K562 (cell line): ENCODE measurements at regions not wholly inside any gene's neighbourhood (a gene's known extent, or its start where the extent isn't known, plus 50 kb on each side); places are given as distances from the start of the nearest gene placed in this dataset.

ENCODE experiments used
- ARID1B ChIP-seq: fragments of 450-650 bp; IDR thresholded peaks from 2 replicates; pipeline ENCODE4 v1.6.1; 2016; ENCODE audit warnings: antibody characterized with exemption, mild to moderate bottlenecking, inconsistent platforms
- CCAR2 ChIP-seq: fragments of 200-400 bp; formaldehyde crosslinking; IDR thresholded peaks from 2 replicates; pipeline ENCODE4 v1.6.1; 2017; ENCODE audit warnings: mild to moderate bottlenecking, low read depth, low read length
- FOXK1 ChIP-seq: sonication (generic); formaldehyde crosslinking; IDR thresholded peaks from 2 replicates; pipeline ENCODE4 v1.8.0; 2022; ENCODE audit warnings: missing genetic modification reagents, mild to moderate bottlenecking, borderline replicate concordance
- MAFK ChIP-seq: IDR thresholded peaks from 2 replicates; pipeline ENCODE4 v1.6.1; 2011; ENCODE audit warnings: low read length, improper control_type of control experiment
- PTTG1 ChIP-seq: fragments of 450-650 bp; IDR thresholded peaks from 2 replicates; pipeline ENCODE4 v1.6.1; 2016; ENCODE audit warnings: low read depth, mild to moderate bottlenecking, missing genetic modification characterization, missing compliant biosample characterization
- SMAD4 ChIP-seq: fragments of 250-450 bp; sonication (Bioruptor Pico); conservative IDR thresholded peaks from 2 replicates; pipeline ENCODE4 v1.8.0; 2021; ENCODE audit warnings: inconsistent platforms, mild to moderate bottlenecking, moderate library complexity
- ZFX ChIP-seq: sonication (generic); formaldehyde crosslinking; IDR thresholded peaks from 2 replicates; pipeline ENCODE4 v1.8.0; 2022; ENCODE audit warnings: mild to moderate bottlenecking, missing genetic modification reagents, moderate library complexity
- ZNF583 ChIP-seq: fragments of 250-450 bp; sonication (Bioruptor Pico); IDR thresholded peaks from 2 replicates; pipeline ENCODE4 v1.4.0; 2020
- TF ChIP-seq, protein P1 (sequence below): fragments of 200-800 bp; sonication (Bioruptor generic); IDR thresholded peaks from 2 replicates; pipeline ENCODE4 v1.6.1; 2016; ENCODE audit warnings: missing genetic modification characterization, missing compliant biosample characterization
- TF ChIP-seq, protein P2 (sequence below): sonication (generic); formaldehyde crosslinking; IDR thresholded peaks from 2 replicates; pipeline ENCODE4 v1.5.0; 2020; ENCODE audit warnings: missing genetic modification reagents
- TF ChIP-seq, protein P3 (sequence below): fragments of 250-450 bp; sonication (Bioruptor Pico); IDR thresholded peaks from 2 replicates; pipeline ENCODE4 v1.5.0; 2020; ENCODE audit warnings: mild to moderate bottlenecking, borderline replicate concordance

DNA sequence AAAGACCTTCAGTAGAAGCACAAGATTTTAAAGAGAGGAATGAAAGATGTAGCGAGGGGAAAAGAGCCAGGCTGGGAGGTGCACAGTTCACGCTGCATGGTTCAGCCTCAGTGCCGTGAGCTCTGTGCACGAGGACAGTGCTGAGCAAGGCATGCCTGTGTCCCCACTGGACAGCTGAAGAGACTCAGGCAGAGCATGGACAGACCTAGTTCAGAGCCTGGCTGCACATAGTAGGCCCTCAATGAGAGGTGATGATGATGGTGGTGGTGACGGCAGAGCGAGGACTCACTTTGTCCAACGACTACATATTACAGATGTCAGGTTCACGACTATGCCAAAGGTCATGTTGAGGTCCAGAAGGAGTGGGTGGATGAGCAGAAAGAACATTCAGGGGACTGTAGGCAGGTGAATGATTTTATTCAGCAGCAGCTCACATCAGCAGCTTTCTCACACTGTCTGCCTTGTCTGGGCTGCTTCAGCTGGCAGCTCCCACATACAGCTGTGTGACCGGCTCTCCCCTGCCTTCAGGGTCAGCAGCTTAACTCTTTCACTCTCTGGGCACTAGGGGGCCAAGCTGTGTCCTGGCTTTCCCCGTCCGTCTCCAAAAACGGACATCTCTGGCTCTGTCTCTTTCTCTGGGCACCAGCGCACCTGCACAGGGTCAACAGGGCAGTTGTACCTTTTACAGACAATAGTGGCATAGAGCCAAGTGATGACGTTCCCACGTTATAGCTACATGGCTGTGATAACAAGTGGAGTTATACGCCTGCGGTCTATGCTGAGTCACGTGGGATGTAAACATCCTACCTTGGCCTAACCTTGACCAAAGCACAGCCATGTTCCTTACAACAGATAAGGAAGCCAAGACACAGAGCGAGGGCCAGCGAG, 83.4 kb upstream of the KCNK12 start (continued):
- TF ChIP-seq, protein P1, sequence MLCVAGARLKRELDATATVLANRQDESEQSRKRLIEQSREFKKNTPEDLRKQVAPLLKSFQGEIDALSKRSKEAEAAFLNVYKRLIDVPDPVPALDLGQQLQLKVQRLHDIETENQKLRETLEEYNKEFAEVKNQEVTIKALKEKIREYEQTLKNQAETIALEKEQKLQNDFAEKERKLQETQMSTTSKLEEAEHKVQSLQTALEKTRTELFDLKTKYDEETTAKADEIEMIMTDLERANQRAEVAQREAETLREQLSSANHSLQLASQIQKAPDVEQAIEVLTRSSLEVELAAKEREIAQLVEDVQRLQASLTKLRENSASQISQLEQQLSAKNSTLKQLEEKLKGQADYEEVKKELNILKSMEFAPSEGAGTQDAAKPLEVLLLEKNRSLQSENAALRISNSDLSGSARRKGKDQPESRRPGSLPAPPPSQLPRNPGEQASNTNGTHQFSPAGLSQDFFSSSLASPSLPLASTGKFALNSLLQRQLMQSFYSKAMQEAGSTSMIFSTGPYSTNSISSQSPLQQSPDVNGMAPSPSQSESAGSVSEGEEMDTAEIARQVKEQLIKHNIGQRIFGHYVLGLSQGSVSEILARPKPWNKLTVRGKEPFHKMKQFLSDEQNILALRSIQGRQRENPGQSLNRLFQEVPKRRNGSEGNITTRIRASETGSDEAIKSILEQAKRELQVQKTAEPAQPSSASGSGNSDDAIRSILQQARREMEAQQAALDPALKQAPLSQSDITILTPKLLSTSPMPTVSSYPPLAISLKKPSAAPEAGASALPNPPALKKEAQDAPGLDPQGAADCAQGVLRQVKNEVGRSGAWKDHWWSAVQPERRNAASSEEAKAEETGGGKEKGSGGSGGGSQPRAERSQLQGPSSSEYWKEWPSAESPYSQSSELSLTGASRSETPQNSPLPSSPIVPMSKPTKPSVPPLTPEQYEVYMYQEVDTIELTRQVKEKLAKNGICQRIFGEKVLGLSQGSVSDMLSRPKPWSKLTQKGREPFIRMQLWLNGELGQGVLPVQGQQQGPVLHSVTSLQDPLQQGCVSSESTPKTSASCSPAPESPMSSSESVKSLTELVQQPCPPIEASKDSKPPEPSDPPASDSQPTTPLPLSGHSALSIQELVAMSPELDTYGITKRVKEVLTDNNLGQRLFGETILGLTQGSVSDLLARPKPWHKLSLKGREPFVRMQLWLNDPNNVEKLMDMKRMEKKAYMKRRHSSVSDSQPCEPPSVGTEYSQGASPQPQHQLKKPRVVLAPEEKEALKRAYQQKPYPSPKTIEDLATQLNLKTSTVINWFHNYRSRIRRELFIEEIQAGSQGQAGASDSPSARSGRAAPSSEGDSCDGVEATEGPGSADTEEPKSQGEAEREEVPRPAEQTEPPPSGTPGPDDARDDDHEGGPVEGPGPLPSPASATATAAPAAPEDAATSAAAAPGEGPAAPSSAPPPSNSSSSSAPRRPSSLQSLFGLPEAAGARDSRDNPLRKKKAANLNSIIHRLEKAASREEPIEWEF (CRISPR knock-in tag): 0 out of 2 replicates have a peak, but pooled peaks have one; percentile 58
- TF ChIP-seq FOXK1 (no peak), PTTG1 (tag) (peak; percentile 79), ZNF583 (CRISPR knock-in tag) (peak; percentile 90), ZFX (no peak), SMAD4 (CRISPR knock-in tag) (peak; percentile 80), ARID1B (peak; percentile 50), CCAR2 (no peak), MAFK (no peak)
- TF ChIP-seq, protein P2, sequence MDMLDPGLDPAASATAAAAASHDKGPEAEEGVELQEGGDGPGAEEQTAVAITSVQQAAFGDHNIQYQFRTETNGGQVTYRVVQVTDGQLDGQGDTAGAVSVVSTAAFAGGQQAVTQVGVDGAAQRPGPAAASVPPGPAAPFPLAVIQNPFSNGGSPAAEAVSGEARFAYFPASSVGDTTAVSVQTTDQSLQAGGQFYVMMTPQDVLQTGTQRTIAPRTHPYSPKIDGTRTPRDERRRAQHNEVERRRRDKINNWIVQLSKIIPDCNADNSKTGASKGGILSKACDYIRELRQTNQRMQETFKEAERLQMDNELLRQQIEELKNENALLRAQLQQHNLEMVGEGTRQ (CRISPR knock-in tag): peak; percentile 69
- TF ChIP-seq, protein P3, sequence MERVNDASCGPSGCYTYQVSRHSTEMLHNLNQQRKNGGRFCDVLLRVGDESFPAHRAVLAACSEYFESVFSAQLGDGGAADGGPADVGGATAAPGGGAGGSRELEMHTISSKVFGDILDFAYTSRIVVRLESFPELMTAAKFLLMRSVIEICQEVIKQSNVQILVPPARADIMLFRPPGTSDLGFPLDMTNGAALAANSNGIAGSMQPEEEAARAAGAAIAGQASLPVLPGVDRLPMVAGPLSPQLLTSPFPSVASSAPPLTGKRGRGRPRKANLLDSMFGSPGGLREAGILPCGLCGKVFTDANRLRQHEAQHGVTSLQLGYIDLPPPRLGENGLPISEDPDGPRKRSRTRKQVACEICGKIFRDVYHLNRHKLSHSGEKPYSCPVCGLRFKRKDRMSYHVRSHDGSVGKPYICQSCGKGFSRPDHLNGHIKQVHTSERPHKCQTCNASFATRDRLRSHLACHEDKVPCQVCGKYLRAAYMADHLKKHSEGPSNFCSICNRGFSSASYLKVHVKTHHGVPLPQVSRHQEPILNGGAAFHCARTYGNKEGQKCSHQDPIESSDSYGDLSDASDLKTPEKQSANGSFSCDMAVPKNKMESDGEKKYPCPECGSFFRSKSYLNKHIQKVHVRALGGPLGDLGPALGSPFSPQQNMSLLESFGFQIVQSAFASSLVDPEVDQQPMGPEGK: 0 out of 2 replicates have a peak, but pooled peaks have one; percentile 42
